Aorta (tissue), 5 donors: ENCODE measurements at regions not wholly inside any gene's neighbourhood (a gene's known extent, or its start where the extent isn't known, plus 50 kb on each side); places are given as distances from the start of the nearest gene placed in this dataset.

ENCODE experiments used
- ATAC-seq: fragments of 200-7000 bp; cut with Tn5 transposase; one replicate; pipeline ENCODE4 v1.9.1; 2022; ENCODE audit warnings: moderate library complexity; ENCODE audit not compliant: low FRiP score
- DNase-seq, 2 donors: peaks; one replicate each; pipeline ENCODE4 v3.0.0-alpha.2; 2020
- H3K27ac ChIP-seq, 2 donors: one replicate each; pipeline ENCODE4 v1.5.1; 2013; ENCODE audit warnings: low read length in 2 of 2, mild to moderate bottlenecking in 2 of 2, moderate library complexity in 2 of 2, control low read depth in 1 of 2, inconsistent platforms in 1 of 2, low read depth in 1 of 2
- H3K27me3 ChIP-seq, 2 donors: one replicate each; pipeline ENCODE4 v1.6.1; 2013; ENCODE audit warnings: control low read depth in 1 of 2, low read length in 1 of 2, mild to moderate bottlenecking in 1 of 2, moderate library complexity in 1 of 2; ENCODE audit not compliant: insufficient read depth in 2 of 2, control insufficient read depth in 1 of 2
- H3K36me3 ChIP-seq, 2 donors: one replicate each; pipeline ENCODE4 v1.6.1; 2013; ENCODE audit warnings: control low read depth in 1 of 2, low read length in 1 of 2, mild to moderate bottlenecking in 1 of 2; ENCODE audit not compliant: insufficient read depth in 2 of 2, control insufficient read depth in 1 of 2
- H3K4me1 ChIP-seq, 2 donors: one replicate each; pipeline ENCODE4 v1.6.1; 2013; ENCODE audit warnings: low read length in 2 of 2, control low read depth in 1 of 2, mild to moderate bottlenecking in 1 of 2, moderate library complexity in 1 of 2; ENCODE audit not compliant: insufficient read depth in 2 of 2, control insufficient read depth in 1 of 2
- H3K4me3 ChIP-seq, 2 donors: one replicate each; pipeline ENCODE4 v1.5.1; 2013; ENCODE audit warnings: low read length in 2 of 2, control low read depth in 1 of 2, mild to moderate bottlenecking in 1 of 2
- H3K9me3 ChIP-seq: one replicate; pipeline ENCODE4 v1.6.1; 2013; ENCODE audit warnings: mild to moderate bottlenecking, low read length; ENCODE audit not compliant: control insufficient read depth
- WGBS, 2 donors: extraction: QIAGEN DNeasy Blood & Tissue Kit; methylation state at CpG; one replicate each; pipeline ENCODE4 v1.1.7; 2013; 5-methylcytosine and 5-hydroxymethylcytosine counted together
- intact Hi-C, 2 donors: fragments of 100-400 bp; cut with DNase I; formaldehyde crosslinking; loops; one replicate each; pipeline versions ENCODE4 v1.14.2 to v1.15.0; 2022
- donor health status: healthy with polysubstance abuse.
- donor health status: Bipolar disorder and iron deficiency.
- donor health status: DM: no; HTN: no; CAD: no.
- donor health status: DM: no; HTN: no; CAD: no.
- donor health status: DM: yes; HTN: yes; CAD: no.

GRCh38 chr18:24801001-24801400 lies 340.6 kb downstream of the HRH4 start:
- WGBS, 2 donors, result 70 to 71% methylated on average over 1 of the region's 1 CpG
- H3K27me3 ChIP-seq, result peaks cover 0 to 3% of the 10 kb centered on the region in 2 donors
- no peaks in the 10 kb centered on the region for H3K4me1 ChIP-seq
- no peak overlapping the region for H3K27ac ChIP-seq
- H3K36me3 ChIP-seq, result no peaks in the 10 kb centered on the region
- DNase-seq, result no peak
- no peak overlapping the region for H3K4me3 ChIP-seq
- peaks cover 1% of the 10 kb centered on the region for H3K9me3 ChIP-seq
- intact Hi-C loops, result no loop called here
- no peak for ATAC-seq

GRCh38 chr18:24802456-24802855 lies 342.0 kb downstream of the HRH4 start:
- H3K4me1 ChIP-seq, result no peaks in the 10 kb centered on the region
- H3K9me3 ChIP-seq, result no peaks in the 10 kb centered on the region
- DNase-seq (no peak), ATAC-seq (no peak)
- H3K27me3 ChIP-seq, result peaks cover 0 to 1% of the 10 kb centered on the region in 2 donors
- intact Hi-C loops, result no loop called here
- no peak overlapping the region for H3K27ac ChIP-seq
- H3K4me3 ChIP-seq, result no peak overlapping the region
- no peaks in the 10 kb centered on the region for H3K36me3 ChIP-seq

GRCh38 chr18:24805156-24805555 lies 344.7 kb downstream of the HRH4 start:
- intact Hi-C loops, result no loop called here
- peaks cover 0 to 1% of the 10 kb centered on the region in 2 donors for H3K27me3 ChIP-seq
- H3K4me3 ChIP-seq, result no peak overlapping the region
- ATAC-seq, result no peak
- no peaks in the 10 kb centered on the region for H3K36me3 ChIP-seq
- no peaks in the 10 kb centered on the region for H3K4me1 ChIP-seq
- no peak overlapping the region for H3K27ac ChIP-seq
- no peak for DNase-seq
- no peaks in the 10 kb centered on the region for H3K9me3 ChIP-seq
- 92 to 93% methylated on average over 5 of the region's 5 CpGs for WGBS, 2 donors

GRCh38 chr18:24809173-24809950 lies 348.9 kb downstream of the HRH4 start:
- DNase-seq (no peak), ATAC-seq (no peak)
- intact Hi-C loops, result no loop called here
- WGBS, 2 donors, result 71 to 77% methylated on average over 7 of the region's 7 CpGs
- H3K4me1 ChIP-seq, result peaks cover 0 to 6% of the 10 kb centered on the region in 2 donors
- H3K36me3 ChIP-seq, result no peaks in the 10 kb centered on the region
- H3K4me3 ChIP-seq, result no peak overlapping the region
- no peak overlapping the region for H3K27ac ChIP-seq
- no peaks in the 10 kb centered on the region for H3K9me3 ChIP-seq
- H3K27me3 ChIP-seq, result no peaks in the 10 kb centered on the region

GRCh38 chr18:24810561-24811305 lies 350.3 kb downstream of the HRH4 start:
- H3K4me3 ChIP-seq, result no peak overlapping the region
- H3K36me3 ChIP-seq, result no peaks in the 10 kb centered on the region
- no peaks in the 10 kb centered on the region for H3K27me3 ChIP-seq
- H3K4me1 ChIP-seq, result peaks cover 0 to 6% of the 10 kb centered on the region in 2 donors
- WGBS, 2 donors, result 52 to 73% methylated on average over 9 of the region's 9 CpGs
- ATAC-seq (no peak), DNase-seq (no peak)
- no peaks in the 10 kb centered on the region for H3K9me3 ChIP-seq
- no peak overlapping the region for H3K27ac ChIP-seq
- intact Hi-C loops, result no loop called here

- WGBS, 2 donors, result 26 to 30% methylated on average over 11 of the region's 11 CpGs
- Histone ChIP-seq H3K9me3 (no peaks in the 10 kb centered on the region), H3K4me1 (peaks cover 0 to 6% of the 10 kb centered on the region in 2 donors), H3K4me3 (no peak overlapping the region), H3K27me3 (no peaks in the 10 kb centered on the region), H3K27ac (no peak overlapping the region), H3K36me3 (no peaks in the 10 kb centered on the region)
- intact Hi-C loops, result no loop called here
- no peak for ATAC-seq
- no peak for DNase-seq
These were observed 351.7 kb downstream of the HRH4 start for GRCh38 chr18:24811950-24812681.

GRCh38 chr18:24814521-24814920 lies 354.1 kb downstream of the HRH4 start:
- no peaks in the 10 kb centered on the region for H3K36me3 ChIP-seq
- H3K27me3 ChIP-seq, result no peaks in the 10 kb centered on the region
- 69 to 72% methylated on average over 3 of the region's 3 CpGs for WGBS, 2 donors
- no peak for ATAC-seq
- no peak overlapping the region for H3K4me3 ChIP-seq
- H3K4me1 ChIP-seq, result peaks cover 0 to 6% of the 10 kb centered on the region in 2 donors
- intact Hi-C loops, result no loop called here
- H3K9me3 ChIP-seq, result no peaks in the 10 kb centered on the region
- H3K27ac ChIP-seq, result no peak overlapping the region
- DNase-seq, result no peak

GRCh38 chr18:24817150-24817549 lies 356.7 kb downstream of the HRH4 start:
- DNase-seq, result no peak
- Histone ChIP-seq H3K4me1 (no peaks in the 10 kb centered on the region), H3K36me3 (no peaks in the 10 kb centered on the region), H3K27me3 (no peaks in the 10 kb centered on the region), H3K4me3 (no peak overlapping the region), H3K27ac (no peak overlapping the region), H3K9me3 (no peaks in the 10 kb centered on the region)
- intact Hi-C loops, result no loop called here
- no peak for ATAC-seq
- 78 to 83% methylated on average over 3 of the region's 3 CpGs for WGBS, 2 donors
